ENCODE measurements at regions not wholly inside any gene's neighbourhood (a gene's known extent, or its start where the extent isn't known, plus 50 kb on each side); places are given as distances from the start of the nearest gene placed in this dataset.

- DNase-seq (ENCODE audit: low read depth), result no peak
These were observed 128.1 kb upstream of the JUN start for GRCh38 chr1:58911841-58912499.

GRCh38 chr1:58914925-58915324 is 131.1 kb upstream of the JUN start:
- no peak for DNase-seq (ENCODE audit: low read depth)

- DNase-seq (ENCODE audit: low read depth), result no peak
These were observed 133.6 kb upstream of the JUN start for GRCh38 chr1:58917436-58917835.

- no peak for DNase-seq (ENCODE audit: low read depth)
These were observed 135.5 kb upstream of the JUN start for GRCh38 chr1:58919226-58919958.

- DNase-seq (ENCODE audit: low read depth), result no peak
These were observed 136.1 kb upstream of the JUN start for GRCh38 chr1:58919959-58920321.

- DNase-seq (ENCODE audit: low read depth), result no peak
These were observed 137.5 kb upstream of the JUN start for GRCh38 chr1:58921342-58921741.

GRCh38 chr1:58921751-58922150 is 137.9 kb upstream of the JUN start:
- no peak for DNase-seq (ENCODE audit: low read depth)

GRCh38 chr1:58922302-58923089 is 138.6 kb upstream of the JUN start:
- DNase-seq (ENCODE audit: low read depth), result no peak

- DNase-seq (ENCODE audit: low read depth), result no peak
These were observed 139.2 kb upstream of the JUN start for GRCh38 chr1:58923090-58923470.

GRCh38 chr1:58924016-58924565 is 140.2 kb upstream of the JUN start:
- DNase-seq (ENCODE audit: low read depth), result no peak

- DNase-seq (ENCODE audit: low read depth), result no peak
These were observed 141.0 kb upstream of the JUN start for GRCh38 chr1:58924821-58925220.

- DNase-seq (ENCODE audit: low read depth), result no peak
These were observed 141.4 kb upstream of the JUN start for GRCh38 chr1:58925247-58925646.

- DNase-seq (ENCODE audit: low read depth), result no peak
These were observed 142.3 kb upstream of the JUN start for GRCh38 chr1:58926152-58926551.

- DNase-seq (ENCODE audit: low read depth), result no peak
These were observed 143.3 kb upstream of the JUN start for GRCh38 chr1:58927041-58927721.

- DNase-seq (ENCODE audit: low read depth), result no peak
These were observed 143.9 kb upstream of the JUN start for GRCh38 chr1:58927722-58928085.

GRCh38 chr1:58928514-58928913 is 144.7 kb upstream of the JUN start:
- no peak for DNase-seq (ENCODE audit: low read depth)

GRCh38 chr1:58929671-58930325 is 146.0 kb upstream of the JUN start:
- DNase-seq (ENCODE audit: low read depth), result no peak

GRCh38 chr1:58931024-58931423 is 147.2 kb upstream of the JUN start:
- DNase-seq (ENCODE audit: low read depth), result no peak

GRCh38 chr1:58931756-58932155 is 147.9 kb upstream of the JUN start:
- no peak for DNase-seq (ENCODE audit: low read depth)

- peak; percentile 86 for DNase-seq (ENCODE audit: low read depth)
These were observed 149.2 kb upstream of the JUN start for GRCh38 chr1:58932859-58933598.

- DNase-seq (ENCODE audit: low read depth), result no peak
These were observed 149.7 kb upstream of the JUN start for GRCh38 chr1:58933599-58933926.
